Activated naive CD4-positive, alpha-beta T cell treated with anti-CD3 and anti-CD28 coated beads, Interleukin-2, amount 50 U/mL, for 72 hours (primary cell): ENCODE measurements at regions not wholly inside any gene's neighbourhood (a gene's known extent, or its start where the extent isn't known, plus 50 kb on each side); places are given as distances from the start of the nearest gene placed in this dataset.
"Not testable (repeated sequence)": the region's sequence is repeated elsewhere in the genome, so short reads cannot be mapped to it uniquely, and the experiment has no call there.

Source experiments
- ATAC-seq, 2 donors: fragments of 150-1000 bp; cut with Tn5 transposase; 2 replicates each; pipeline ENCODE4 v1.10.0; 2021; ENCODE audit warnings: mild to moderate bottlenecking in 2 of 2, moderate library complexity in 2 of 2
- DNase-seq, 2 donors: peaks; one replicate each; pipeline ENCODE4 v3.0.0; 2021 to 2022; ENCODE audit warnings: low spot score in 2 of 2
- H3K27ac Mint-ChIP-seq, 2 donors: one replicate each; pipeline ENCODE4 v1.8.0; 2022; ENCODE audit warnings: mild to moderate bottlenecking in 2 of 2, mixed read lengths in 2 of 2
- H3K36me3 Mint-ChIP-seq, 2 donors: one replicate each; pipeline ENCODE4 v1.8.0; 2022; ENCODE audit warnings: mixed read lengths in 2 of 2
- H3K9me3 Mint-ChIP-seq, 2 donors: one replicate each; pipeline ENCODE4 v1.8.0; 2022; ENCODE audit warnings: mixed read lengths in 2 of 2

- Mint-ChIP-seq H3K27ac (peak overlapping the region; percentile 84 to 88), H3K9me3 (peaks cover 10% of the 10 kb centered on the region in 2 donors), H3K36me3 (peaks cover 0 to 27% of the 10 kb centered on the region in 2 donors)
- ATAC-seq, DNase-seq: not testable (repeated sequence)
Observed at GRCh38 chr10:11403646-11404045, 207.8 kb downstream of the USP6NL start.

DNA sequence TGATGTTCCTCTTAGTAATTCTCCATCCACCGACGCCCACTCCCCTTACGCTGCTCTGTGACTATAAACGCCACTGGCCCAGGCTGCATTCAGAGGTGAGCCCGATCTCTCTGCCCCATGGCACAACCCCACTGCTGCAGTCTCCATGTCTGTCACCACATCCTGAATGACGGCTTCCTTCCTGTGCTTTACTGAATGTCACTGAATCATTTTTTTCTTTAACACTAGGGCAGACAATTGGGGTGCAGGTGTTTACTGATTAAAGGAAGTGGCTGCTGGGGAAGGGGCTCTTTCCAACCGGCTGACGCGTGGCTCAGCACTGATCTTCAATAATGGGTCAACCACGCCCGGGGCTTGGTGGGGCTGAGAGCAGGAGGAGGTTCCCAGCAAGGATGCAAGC, 208.3 kb downstream of the USP6NL start:
- Mint-ChIP-seq H3K27ac (peak overlapping the region; percentile 84 to 88), H3K9me3 (peaks cover 10% of the 10 kb centered on the region in 2 donors), H3K36me3 (peaks cover 0 to 27% of the 10 kb centered on the region in 2 donors)
- DNase-seq (peak; percentile 46 to 73), ATAC-seq (peak; percentile 93 to 98)

DNA sequence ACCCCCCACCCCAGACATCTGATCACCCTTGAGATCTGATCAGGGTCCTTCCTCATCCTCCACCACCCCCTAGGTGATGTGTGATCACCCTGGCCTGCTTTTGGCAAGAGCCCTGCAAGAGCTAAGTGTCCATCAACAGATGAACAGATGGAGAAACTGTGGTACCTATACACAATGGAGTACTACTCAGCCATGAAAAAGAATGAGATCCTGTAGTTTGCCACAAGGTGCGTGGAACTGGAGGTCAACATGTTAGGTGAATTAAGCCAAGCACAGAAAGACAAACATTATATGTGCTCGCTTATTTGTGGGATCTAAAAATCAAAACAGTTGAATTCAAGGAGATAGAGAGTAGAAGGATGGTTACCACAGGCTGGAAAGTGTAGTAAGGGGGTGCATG, 209.1 kb downstream of the USP6NL start:
- Mint-ChIP-seq H3K9me3 (peaks cover 7% of the 10 kb centered on the region in 2 donors), H3K36me3 (peaks cover 0 to 23% of the 10 kb centered on the region in 2 donors), H3K27ac (peak overlapping the region in 1 of 2 donors; percentile 88)
- ATAC-seq (no peak), DNase-seq (no peak)

- ATAC-seq: no peak
Observed at GRCh38 chr10:11401264-11402235, 209.9 kb downstream of the USP6NL start.

DNA sequence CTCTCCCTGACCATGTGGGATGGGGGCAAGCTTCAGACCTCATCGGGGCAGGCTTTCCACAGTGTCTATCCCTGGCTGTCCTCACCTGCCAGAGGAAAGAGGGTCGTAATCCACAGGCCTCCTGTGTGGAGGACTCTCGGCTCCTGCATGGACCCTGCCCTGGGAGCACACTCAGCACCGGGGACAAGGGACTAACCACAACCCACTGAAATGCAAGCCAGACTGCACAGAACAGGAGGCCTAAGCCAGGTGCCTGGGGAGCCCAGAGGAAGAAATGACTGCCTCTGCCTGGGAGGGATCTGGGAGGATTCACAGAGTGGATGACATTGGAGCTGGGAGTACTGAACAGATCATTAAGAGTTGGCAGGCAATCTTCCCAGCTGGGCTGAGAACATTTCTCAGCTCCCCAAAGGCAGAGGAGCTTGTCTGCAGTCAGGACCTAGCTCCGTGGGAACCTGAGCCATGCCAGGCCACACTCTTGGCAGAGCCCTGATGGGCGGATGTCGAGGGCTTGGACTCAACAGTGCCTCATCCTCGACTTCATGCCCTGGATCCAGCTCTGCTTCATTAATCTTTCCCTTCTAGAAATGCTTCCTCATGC, 213.4 kb downstream of the USP6NL start:
- H3K9me3 Mint-ChIP-seq: peaks cover 2 to 4% of the 10 kb centered on the region in 2 donors
- DNase-seq (no peak), ATAC-seq (no peak)
- peaks cover 0 to 9% of the 10 kb centered on the region in 2 donors for H3K36me3 Mint-ChIP-seq
- H3K27ac Mint-ChIP-seq: no peak overlapping the region

More at GRCh38 chr10:11401264-11402235, 209.9 kb downstream of the USP6NL start:
- H3K9me3 Mint-ChIP-seq: peaks cover 3 to 4% of the 10 kb centered on the region in 2 donors
- peaks cover 0 to 14% of the 10 kb centered on the region in 2 donors for H3K36me3 Mint-ChIP-seq
- no peak for DNase-seq
- peak overlapping the region; percentile 81 to 88 for H3K27ac Mint-ChIP-seq

DNA sequence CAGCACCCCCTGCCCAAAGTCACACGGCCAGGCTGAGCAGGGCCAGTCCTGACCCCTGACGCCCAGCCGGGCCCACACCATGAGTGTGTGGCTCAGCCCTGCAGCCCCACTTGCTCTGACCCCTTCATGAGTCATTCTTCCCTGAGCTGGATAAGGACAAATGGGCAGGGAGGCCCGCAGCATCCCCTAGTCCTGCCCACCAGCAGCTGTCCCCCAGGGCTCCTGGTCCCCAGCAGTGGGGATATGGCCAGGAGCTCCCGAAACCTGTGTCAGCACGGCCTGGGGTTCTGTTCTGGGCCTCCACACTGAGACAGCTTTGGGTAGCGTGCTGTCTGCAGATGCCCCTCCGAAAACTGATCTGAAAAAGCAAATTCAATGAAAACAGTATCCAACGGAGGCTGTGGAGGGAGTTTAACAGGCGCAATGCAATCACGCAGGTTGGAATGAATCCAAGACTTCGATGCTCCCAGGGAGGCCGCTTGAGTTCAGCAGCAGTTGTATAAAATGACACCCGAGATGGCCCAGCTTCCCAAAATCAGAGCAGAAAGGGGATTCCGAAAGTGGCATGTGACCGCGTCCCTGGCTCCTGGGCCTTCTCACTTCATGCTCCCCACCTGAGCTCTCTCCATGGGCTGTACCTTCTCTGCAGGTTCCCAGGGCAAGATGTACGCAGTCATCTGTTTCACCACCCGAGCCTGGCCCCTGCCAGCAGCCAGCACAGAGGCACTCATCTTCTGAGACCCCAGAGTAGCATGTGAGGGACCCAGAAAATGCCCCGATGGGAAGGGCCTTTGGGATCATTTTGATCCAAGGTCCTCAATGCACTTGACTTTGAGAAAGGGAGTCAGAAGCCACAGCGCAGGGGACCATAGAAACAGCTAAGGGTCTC, 214.1 kb downstream of the USP6NL start:
- peaks cover 0 to under 1% of the 10 kb centered on the region in 2 donors for H3K9me3 Mint-ChIP-seq
- peaks cover 0 to 4% of the 10 kb centered on the region in 2 donors for H3K36me3 Mint-ChIP-seq
- no peak for ATAC-seq
- no peak for DNase-seq
- peak overlapping the region in 1 of 2 donors; percentile 32 for H3K27ac Mint-ChIP-seq

- H3K9me3 Mint-ChIP-seq: no peaks in the 10 kb centered on the region
- H3K36me3 Mint-ChIP-seq: no peaks in the 10 kb centered on the region
- DNase-seq (no peak), ATAC-seq (no peak)
- no peak overlapping the region for H3K27ac Mint-ChIP-seq
Observed at GRCh38 chr10:11396311-11396955, 215.0 kb downstream of the USP6NL start.

GRCh38 chr10:11395581-11396310, 215.7 kb downstream of the USP6NL start:
- no peaks in the 10 kb centered on the region for H3K9me3 Mint-ChIP-seq
- no peak overlapping the region for H3K27ac Mint-ChIP-seq
- no peak for ATAC-seq
- no peak for DNase-seq
- H3K36me3 Mint-ChIP-seq: no peaks in the 10 kb centered on the region

- DNase-seq (no peak), ATAC-seq (no peak)
- peaks cover 3 to 4% of the 10 kb centered on the region in 2 donors for H3K9me3 Mint-ChIP-seq
- no peak overlapping the region for H3K27ac Mint-ChIP-seq
- H3K36me3 Mint-ChIP-seq: no peaks in the 10 kb centered on the region
Observed at GRCh38 chr10:11395161-11395560, 216.3 kb downstream of the USP6NL start.

- H3K9me3 Mint-ChIP-seq: peaks cover 3 to 4% of the 10 kb centered on the region in 2 donors
- DNase-seq (no peak), ATAC-seq (no peak)
- no peaks in the 10 kb centered on the region for H3K36me3 Mint-ChIP-seq
- H3K27ac Mint-ChIP-seq: no peak overlapping the region
Observed at GRCh38 chr10:11393858-11394257, 217.6 kb downstream of the USP6NL start.

- Mint-ChIP-seq H3K9me3 (peaks cover 3 to 4% of the 10 kb centered on the region in 2 donors), H3K27ac (no peak overlapping the region), H3K36me3 (no peaks in the 10 kb centered on the region)
- ATAC-seq: no peak
- DNase-seq: no peak
Observed at GRCh38 chr10:11392776-11393175, 218.7 kb downstream of the USP6NL start.

- no peak overlapping the region for H3K27ac Mint-ChIP-seq
- no peak for DNase-seq
Observed at GRCh38 chr10:11388996-11389395, 222.5 kb downstream of the USP6NL start.

GRCh38 chr10:11387551-11388222, 223.8 kb downstream of the USP6NL start:
- Mint-ChIP-seq H3K36me3 (no peaks in the 10 kb centered on the region), H3K27ac (peak overlapping the region in 1 of 2 donors; percentile 76), H3K9me3 (peaks cover 3 to 4% of the 10 kb centered on the region in 2 donors)
- ATAC-seq (no peak), DNase-seq (no peak)

More at GRCh38 chr10:11388996-11389395, 222.5 kb downstream of the USP6NL start:
- ATAC-seq: no peak
- Mint-ChIP-seq H3K36me3 (no peaks in the 10 kb centered on the region), H3K9me3 (peaks cover 3 to 4% of the 10 kb centered on the region in 2 donors)

- Mint-ChIP-seq H3K27ac (no peak overlapping the region), H3K9me3 (peaks cover 3 to 4% of the 10 kb centered on the region in 2 donors), H3K36me3 (no peaks in the 10 kb centered on the region)
- DNase-seq (no peak), ATAC-seq (no peak)
Observed at GRCh38 chr10:11387044-11387443, 224.4 kb downstream of the USP6NL start.
